GM19468 (cell line): ENCODE measurements at regions not wholly inside any gene's neighbourhood (a gene's known extent, or its start where the extent isn't known, plus 50 kb on each side); places are given as distances from the start of the nearest gene placed in this dataset.

Experiments used
- ATAC-seq: cut with Tn5 transposase; IDR thresholded peaks from one replicate; pipeline ENCODE4 v1.9.1; 2021; ENCODE audit warnings: mild to moderate bottlenecking, moderate library complexity, moderate number of reproducible peaks; ENCODE audit not compliant: unreplicated experiment; ENCODE audit errors: extremely low read depth

DNA sequence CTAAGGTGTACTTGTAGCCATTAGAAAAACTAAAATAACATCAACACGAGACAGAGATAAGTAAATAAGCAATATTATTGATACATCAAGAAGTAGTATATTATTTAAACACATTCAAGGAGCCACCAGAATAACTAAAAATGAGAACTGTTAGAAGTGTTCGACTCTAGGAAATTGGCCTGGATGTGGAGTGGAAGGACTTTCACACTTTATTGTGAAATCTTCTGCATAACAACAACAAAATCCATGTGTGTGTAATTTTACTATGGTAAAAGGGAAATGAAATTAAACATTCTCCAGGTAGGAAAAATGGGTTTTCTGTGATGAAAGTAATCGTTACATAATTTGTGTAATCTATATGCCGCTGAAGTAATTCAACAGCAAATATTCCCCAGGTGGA lies 96.3 kb upstream of the RNF152 start:
- ATAC-seq, result no peak

DNA sequence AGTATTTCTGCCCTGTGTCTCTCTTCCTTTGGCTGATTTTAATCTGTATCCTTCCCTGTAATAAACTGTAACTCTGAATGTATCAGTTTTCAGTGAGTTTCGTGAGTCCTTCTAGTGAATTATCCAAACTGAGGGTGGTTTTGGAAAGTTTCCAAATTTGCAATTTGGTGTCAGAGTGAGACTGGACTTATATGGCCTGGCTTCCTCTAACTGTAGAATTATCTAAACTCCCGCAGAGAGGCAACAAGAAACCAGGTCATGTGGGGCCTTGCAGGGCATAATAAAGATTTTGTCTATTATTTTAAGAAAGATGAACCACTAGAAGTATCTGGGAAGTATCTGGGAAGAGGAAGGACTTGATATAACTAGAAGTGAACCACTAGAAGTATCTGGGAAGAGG lies 95.3 kb upstream of the RNF152 start:
- ATAC-seq, result no peak

DNA sequence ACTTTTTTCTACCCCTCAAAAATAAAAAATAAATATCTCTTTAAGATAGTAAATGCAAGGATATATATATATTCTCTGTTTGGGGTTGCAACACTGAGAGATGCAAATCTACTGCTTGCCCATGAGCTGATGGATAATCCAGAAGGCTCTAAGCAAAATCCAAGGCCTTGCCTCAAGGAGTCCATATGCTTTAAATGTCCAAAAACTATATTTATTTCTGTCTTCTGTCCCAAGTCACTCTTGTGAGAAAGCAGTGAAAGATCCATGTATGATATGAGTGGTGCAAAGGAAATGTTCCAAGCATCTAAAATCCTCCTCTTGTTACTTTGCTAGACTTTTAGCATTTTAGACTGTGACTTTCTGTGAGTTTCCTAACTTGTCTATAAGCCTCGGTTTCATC lies 92.9 kb upstream of the RNF152 start:
- no peak for ATAC-seq

DNA sequence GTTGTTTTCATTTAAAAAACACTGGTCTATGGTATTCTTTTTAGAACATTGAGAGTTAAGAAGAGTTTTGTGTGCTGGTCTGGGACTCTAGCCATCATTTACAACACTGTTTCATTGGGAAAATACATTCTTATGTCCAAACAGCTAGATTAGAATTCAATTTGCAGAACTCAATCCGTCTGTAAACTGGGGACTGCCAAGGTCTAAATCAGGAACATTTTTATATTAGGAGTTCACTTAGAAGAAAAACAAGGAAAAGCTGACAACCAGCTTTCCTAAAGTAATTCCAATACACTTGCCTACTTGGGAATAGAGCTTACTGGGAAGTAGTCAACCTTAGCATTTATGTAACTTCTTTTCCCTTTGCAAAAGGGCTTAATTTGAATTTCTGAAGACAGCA lies 91.5 kb upstream of the RNF152 start:
- no peak for ATAC-seq

DNA sequence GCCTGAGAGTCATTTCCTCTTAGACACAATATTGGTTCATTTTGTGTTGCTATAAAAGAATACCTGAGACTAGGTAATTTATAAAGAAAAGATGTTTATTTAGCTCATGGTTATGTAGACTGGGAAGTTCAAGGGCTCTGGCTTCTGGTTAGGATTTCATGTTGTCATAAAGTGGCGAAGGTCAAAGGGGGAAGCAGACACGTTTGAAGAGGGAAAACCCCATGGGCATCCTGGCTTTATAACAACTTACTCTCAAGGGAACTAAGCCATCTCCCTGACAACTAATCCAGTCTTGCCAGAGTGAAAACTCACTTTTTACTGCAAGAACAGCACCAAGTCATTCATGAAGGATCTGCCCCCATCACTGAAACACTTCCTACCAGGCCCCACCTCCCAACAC lies 89.7 kb upstream of the RNF152 start:
- ATAC-seq, result no peak

DNA sequence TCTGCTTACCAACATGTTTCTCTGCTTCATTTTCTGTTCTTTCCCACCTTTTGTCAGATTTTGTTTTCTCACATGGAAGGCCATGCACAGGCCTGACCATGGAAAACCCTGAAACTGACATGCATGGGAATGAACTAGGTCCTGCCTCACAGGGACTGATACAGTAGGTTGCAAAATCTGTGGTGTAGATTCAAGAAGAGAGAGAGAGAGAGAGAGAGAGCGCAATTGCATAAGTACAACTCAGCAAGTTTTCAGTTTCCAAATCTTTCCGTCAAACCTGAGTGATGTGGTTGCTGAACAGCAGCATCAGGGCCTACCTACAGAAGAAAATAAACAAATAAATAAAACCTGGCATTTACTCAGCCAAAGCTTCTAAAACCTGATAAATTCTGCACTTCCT lies 87.5 kb upstream of the RNF152 start:
- ATAC-seq, result no peak

DNA sequence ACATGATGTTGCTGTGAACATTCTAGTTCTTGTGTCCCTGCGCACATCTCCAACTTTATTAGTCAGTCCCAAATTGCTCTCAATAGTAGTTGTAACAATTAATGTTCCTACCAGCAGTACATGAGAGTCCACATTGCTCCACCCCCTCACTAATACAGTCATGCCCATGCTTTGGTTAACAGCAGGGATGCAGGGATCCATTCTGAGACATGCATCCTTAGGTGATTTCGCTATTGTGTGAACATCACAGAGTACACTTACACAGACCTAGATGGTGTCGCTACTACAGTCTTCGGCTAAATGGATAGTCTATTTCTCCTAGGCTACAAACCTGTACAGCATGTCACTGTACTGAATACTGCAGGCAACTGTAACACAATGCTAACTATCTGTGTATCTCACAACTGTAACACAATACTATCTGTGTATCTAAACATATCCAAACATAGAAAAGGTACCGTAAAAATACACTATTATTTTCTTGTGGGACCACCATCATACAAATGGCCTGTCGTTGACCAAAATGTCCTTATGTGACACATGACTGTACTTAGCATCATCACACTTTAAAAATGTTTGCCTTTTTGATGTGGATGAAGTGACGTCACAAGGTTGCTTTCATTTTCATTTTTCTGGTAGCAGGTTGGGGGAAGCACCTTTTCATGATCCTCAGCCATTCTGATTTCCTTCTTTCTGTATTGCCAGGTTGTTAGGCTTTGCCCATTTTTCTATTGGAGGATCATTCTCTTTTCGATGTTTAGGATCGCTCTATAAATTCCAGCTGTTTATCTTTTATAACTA lies 82.9 kb upstream of the RNF152 start:
- no peak for ATAC-seq

DNA sequence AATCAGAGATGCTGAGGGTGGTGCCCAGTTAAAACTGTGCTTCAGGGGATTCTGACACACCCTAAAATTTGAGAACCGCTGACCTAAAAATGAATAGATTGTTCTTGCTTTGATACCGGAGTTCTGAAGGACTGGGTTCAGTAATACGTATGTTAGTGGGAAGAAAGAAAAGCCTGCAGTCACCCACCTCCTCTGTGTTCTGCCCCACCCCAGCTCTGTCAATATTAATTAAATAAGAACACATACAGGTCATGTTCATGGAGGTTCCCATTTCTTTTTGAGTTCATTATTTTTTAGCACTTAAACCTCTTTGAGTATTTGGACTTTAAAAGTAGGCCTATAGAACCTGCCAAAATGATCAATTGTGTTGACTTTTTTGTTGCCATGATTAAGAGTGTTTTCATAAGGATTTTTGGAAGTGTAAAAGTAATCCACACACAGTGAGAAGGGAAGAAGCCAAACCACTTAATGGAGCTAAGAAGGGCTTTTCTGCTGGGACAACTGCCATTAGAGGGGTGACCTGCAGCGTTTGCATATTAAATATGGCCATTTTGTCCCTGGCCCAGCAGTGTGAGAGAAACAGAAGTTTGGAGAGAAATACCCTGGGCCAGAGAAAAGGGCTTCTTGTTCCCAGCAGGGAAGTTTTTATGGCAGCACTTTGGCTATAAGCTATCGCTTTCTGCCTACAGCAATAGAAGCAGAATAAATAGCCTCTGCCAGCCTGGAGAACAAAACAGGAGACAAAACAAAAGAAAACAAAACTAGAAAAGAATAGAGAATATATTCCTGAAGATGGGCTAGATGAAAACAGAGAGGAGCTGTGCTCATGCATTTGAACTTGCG lies 80.7 kb upstream of the RNF152 start:
- ATAC-seq, result no peak

DNA sequence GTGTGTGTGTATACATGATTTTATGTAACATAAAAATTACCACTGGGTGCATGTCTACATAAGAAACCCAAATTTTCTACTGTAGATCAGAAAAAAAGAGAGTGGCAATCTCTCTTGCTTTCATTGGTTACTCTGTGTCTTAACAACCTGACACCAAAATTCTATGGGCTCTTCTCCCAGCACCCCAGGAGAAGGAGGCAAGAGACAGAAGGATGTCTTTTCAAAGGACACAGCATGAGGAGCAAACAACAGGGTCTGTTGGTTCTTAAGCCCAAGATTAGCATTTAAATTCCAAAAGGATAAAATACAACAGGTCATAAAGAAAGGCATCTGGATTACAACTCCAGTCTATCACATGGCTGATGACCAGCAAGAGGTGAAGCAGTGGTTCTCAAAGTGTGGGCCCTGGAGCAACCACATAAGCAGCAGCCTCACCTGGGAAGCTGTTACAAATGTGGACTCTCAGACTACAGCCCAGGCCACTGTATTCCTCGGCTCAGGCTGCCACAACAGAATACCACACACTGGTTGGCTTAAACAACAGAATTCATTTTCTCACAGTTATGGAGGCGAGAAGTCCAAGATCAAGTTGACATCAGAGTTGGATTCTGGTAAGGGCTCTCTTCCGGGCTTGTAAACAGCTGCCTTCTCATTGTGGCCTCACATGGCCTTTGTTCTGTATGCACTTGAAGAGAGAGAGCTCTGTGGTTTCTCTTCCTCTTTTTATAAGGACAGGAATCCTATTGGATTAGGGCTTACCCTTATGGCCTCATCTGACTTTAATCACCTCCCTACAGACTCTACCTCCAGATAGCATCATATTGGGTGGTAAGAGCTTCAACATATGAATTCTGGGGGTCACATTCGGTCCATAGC lies 79.8 kb upstream of the RNF152 start:
- peak; percentile 82 for ATAC-seq

DNA sequence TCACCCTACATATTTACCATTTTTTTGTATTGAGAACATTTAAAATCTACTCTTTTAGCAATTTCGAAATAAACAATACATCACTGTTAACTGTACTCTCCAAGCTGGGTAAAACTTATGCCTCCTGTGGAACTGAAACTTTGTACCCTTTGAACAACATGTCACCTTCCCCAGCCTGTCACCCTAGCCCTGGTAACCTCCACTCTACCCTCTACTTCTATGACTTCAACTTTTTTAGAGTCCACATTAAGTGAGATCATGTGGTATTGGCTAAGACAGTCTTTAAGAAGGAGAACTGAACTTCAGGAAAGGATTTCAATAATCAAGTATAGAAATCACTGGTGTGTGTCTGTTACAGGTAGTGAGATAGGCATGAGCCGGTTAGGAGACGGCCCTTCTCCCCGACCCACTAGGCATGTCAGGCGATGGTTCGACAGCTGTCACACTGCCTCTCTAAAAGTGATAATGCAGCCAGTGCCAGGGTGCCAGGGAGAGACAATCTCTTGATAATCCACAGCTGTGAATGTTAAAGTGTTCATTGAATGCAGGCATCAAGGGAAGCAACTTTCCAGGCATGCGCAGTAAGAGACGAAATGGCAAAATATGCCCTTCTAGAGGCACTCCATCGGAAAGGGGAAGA lies 74.6 kb upstream of the RNF152 start:
- no peak for ATAC-seq

DNA sequence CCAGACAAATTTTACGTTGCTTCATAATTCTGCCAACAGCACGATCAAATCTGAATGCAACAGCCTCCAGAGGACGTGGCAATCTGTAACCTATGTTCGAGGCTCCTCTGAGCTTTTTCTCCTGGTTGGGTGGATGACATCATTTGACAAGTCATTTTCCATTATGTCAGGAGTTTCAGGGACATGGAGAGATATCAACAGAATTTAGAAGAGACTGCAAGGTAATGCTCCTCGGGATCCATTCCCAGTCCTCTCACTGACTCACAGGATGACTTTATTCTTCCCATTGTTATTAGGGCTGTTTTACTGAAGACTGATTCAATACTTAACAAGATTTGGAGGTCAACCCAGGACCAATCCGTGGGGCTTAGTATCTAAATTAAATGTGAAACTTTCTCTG lies 72.5 kb upstream of the RNF152 start:
- no peak for ATAC-seq

DNA sequence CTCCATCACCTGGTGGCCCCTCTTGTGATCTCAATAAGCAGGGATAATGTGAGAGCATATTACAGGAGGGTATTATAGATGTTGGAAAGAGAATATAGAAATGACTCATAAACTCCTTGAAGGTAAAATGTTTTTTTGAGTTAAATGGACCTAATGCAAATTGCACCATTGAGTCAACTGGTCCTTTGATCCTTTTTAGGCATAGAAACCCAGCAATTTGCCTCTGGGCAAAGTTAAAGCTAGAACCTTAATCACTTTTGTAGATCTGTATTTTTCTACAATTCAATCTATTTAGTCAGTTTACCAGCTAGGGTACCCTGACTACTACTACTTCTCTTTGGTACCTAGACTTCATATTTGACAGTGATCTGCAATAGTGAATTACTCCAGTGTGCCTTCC lies 71.8 kb upstream of the RNF152 start:
- ATAC-seq, result no peak

DNA sequence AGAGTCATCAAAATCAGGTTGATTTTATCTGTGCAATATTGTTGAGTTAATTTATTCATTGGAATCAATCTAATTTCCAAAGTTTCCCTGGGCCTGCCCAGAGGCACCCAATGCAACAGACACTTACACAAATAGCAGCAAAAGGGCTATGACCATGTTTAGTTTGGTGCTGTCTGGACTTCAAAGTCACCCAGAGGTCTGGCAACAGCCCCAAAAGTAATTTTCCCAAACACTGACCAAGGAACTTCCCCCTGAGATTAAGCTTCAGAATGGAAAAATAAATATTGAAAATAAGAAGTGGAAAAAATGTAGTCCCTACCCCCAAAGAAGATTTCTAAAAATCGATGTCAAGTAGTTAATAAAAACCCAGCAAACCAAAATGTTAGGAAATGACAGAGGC lies 70.9 kb upstream of the RNF152 start:
- no peak for ATAC-seq

DNA sequence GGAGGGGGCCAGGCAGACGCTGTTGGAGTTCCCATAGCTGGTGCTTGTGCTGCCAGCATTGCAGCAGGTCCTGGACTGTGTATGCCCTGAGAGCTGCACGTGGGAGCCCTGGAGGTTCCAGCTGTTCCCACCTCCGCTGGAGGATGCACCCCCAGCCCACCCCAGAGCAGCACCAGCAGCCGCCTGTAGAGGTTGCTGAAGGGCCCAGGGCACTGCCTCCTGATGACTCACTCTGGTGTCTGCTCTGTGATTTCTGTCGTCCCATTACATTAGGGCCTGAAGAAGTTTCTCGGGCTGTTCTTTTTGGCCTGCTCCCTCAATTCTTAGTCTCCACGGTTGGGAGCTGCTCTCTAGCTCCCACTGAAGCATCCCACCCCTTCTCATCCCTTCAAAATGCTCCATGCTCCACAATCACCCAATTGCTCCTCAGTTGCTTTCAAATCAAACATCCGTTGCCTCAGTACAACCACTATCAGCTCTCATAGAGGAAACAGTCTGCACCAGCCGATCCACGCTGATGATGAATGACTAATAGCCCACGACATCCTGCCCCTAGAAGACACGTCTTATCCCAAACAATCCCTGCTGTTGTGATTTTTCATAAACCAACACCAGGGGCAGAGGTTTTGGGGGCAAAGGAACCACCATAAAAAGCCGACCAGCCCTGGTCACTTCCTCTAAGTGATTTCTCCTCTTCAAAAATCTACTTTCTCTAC lies 65.2 kb upstream of the RNF152 start:
- no peak for ATAC-seq

DNA sequence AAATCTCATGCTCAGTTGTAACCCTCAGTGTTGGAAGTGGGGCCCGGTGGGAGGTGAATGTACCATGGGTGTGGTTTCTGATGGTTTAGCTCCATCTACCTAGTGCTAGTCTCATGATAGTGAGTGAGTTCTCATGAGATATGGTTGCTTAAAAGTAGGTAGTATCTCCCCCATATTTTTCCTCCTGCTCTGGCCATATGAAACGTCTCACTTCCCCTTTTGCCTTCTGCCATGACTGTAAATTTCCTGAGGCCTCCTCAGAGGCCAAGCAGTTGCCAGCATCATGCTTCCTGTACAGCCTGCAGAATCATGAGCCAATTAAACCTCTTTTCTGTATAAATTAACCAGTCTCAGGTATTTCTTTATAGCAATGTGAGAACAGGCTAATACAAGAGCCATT lies 62.8 kb upstream of the RNF152 start:
- ATAC-seq, result no peak

DNA sequence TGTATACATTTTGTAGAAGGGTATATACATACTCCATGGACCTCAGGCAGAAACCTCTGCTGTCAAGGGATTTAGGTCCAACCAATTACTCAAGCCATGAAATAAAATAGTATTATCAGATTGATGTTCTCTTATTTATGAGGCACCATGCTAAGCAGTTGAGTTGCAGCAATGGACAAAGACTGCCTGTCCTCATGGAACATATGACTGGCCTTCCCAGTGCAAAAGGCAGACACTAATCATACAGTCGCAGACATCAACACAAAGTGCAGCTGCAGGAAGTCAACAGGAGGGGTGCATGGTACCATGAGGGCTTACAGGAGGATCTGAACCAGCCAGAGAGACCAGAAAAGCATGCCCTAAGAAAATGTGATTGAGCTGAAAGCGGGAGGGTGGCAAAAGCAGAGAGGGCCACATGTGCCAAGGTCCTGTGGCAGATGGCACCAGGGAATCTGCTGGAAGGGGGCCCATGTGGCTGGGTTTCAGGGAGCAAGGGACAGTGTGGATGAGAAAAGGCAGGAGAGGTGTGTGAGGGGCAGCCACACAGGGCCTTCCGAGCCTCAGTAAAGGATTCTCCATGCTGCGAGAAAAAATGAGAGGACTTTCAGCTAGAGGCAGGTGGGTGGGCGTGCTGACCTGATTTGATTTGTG lies 61.4 kb upstream of the RNF152 start:
- no peak for ATAC-seq

DNA sequence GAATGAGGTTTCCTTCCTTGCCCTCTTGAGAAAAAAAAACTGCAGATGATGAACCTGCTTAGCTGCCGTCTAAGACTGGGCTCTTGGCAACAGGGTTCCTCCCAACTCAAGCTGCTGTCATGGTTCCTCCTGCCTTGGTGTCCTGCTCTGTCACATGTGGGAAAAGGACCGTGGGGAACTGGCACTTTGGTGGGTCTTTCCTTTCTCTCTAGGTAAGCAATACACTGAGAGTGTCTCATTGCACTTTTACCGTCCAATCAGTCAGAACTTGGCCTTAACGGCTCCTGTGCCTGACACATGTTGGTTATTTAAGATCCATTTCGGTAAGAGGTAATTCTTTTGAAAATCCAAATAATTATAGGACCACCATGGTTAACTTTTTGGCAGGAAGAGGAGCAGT lies 60.8 kb upstream of the RNF152 start:
- no peak for ATAC-seq

DNA sequence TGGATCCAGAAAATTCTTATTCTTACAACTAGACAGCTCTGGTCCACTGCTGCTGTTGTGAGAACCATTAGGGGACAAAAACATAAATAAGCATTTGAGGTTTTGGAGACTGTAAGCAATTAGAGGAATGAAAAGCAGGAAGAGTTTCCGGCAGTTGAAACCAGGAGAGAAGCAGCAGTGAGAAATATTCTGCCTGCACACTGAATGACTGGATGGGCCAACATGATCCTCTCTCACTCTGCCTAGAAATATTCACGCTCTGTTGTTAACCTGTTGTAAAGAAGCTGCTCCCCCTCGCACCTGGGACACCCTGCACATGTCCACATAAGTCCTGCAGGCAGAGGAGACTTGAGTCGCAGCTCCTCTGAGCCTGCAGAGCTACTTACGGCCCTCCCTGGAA lies 60.4 kb upstream of the RNF152 start:
- no peak for ATAC-seq

DNA sequence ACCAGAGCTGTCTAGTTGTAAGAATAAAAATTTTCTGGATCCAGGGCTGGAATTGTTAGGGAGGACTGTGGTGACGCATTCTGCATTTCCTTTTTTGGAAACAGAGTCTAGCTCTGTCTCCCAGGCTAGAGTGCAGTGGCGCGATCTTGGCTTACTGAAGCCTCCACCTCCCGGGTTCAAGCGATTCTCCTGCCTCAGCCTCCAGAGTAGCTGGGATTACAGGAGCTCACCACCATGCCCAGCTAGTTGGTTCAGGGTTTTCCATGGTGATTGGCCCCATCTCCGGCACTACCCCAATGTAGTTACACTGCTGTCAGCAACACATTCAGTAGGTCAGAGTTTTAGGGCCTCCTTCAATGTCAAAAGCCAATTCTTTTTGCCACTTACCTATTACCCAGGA lies 58.6 kb upstream of the RNF152 start:
- ATAC-seq, result no peak
